Muscle of leg (tissue), 3 donors: ENCODE measurements at regions not wholly inside any gene's neighbourhood (a gene's known extent, or its start where the extent isn't known, plus 50 kb on each side); places are given as distances from the start of the nearest gene placed in this dataset.

Experiments used
- DNase-seq: peaks from one replicate; pipeline ENCODE4 v3.0.0; 2013
- H3K27ac ChIP-seq: one replicate; pipeline ENCODE4 v1.5.1; 2013; ENCODE audit warnings: mild to moderate bottlenecking, low read length, control low read depth
- H3K27me3 ChIP-seq: one replicate; pipeline ENCODE4 v1.6.1; 2013; ENCODE audit warnings: low read length; ENCODE audit not compliant: control insufficient read depth, insufficient read depth
- H3K36me3 ChIP-seq: one replicate; pipeline ENCODE4 v1.6.1; 2013; ENCODE audit warnings: low read length; ENCODE audit not compliant: control insufficient read depth, insufficient read depth
- H3K4me1 ChIP-seq: one replicate; pipeline ENCODE4 v1.6.1; 2013; ENCODE audit warnings: low read length; ENCODE audit not compliant: control insufficient read depth, insufficient read depth
- H3K4me3 ChIP-seq: one replicate; pipeline ENCODE4 v1.5.1; 2013; ENCODE audit warnings: low read length, control low read depth
- H3K9me3 ChIP-seq: replicated peaks from 2 replicates; pipeline ENCODE4 v1.6.1; 2013; ENCODE audit warnings: low read depth, low read length; ENCODE audit not compliant: control insufficient read depth
- WGBS: methylation state at CpG from one replicate; pipeline ENCODE4 v1.1.5; 2013; ENCODE audit warnings: missing lambda C conversion rate; ENCODE audit not compliant: insufficient coverage; 5-methylcytosine and 5-hydroxymethylcytosine counted together

- Histone ChIP-seq H3K4me3 (no peak overlapping the region), H3K9me3 (no peaks in the 10 kb centered on the region), H3K27me3 (no peaks in the 10 kb centered on the region), H3K4me1 (no peaks in the 10 kb centered on the region), H3K36me3 (no peaks in the 10 kb centered on the region), H3K27ac (no peak overlapping the region)
- 80% methylated on average over 1 of the region's 2 CpGs for WGBS
- no peak for DNase-seq
Measured at GRCh38 chr1:60681095-60681860, 401.1 kb upstream of the NFIA start.

DNA sequence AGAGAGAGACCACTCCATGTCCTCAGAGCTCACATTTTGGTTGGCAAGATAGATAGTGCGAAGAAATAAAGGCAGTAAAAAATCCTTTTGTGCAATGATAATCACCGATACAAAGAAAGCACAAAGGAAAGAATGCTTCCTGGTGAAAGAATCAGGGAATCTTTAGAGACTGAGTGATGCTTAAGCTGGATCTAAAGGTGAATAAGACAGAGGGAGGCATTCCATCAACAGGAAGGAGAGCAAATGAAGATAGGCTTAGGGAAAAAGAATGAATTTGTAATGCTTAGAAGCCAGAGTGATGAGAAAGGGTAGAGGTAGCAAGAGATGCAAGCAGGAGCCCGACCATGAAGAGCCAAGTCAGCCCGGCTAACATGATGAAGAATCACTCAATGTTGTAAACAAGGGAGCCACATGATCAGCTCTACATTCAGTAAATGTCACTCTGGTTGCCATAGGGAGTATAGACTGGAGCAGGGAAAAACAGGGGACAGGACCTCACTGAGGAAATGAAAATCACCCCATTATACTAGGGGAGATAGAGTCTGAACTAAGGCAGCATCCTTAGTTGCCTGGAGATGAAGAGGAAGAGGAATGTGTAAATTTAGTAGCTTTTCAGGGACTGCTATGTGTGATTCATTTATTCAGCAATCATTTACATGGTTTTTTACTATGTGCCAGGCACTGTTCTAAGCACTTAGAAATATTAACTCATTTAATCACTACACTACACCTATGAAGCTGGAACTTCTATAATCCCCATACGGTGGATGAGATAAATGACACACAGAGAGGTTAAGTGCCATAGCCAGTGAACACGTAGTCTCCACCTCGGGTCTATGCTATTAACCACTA, 402.6 kb upstream of the NFIA start:
- WGBS = 86% methylated on average over 1 of the region's 7 CpGs
- no peak for DNase-seq
- no peak overlapping the region for H3K27ac ChIP-seq

GRCh38 chr1:60678802-60679201, 403.6 kb upstream of the NFIA start:
- Histone ChIP-seq H3K4me3 (no peak overlapping the region), H3K9me3 (no peaks in the 10 kb centered on the region), H3K4me1 (no peaks in the 10 kb centered on the region), H3K36me3 (no peaks in the 10 kb centered on the region), H3K27ac (no peak overlapping the region), H3K27me3 (no peaks in the 10 kb centered on the region)
- no peak for DNase-seq
- no CpG with 5 or more reads among the region's 2 CpGs for WGBS

More for the DNA sequence above, 402.6 kb upstream of the NFIA start:
- Histone ChIP-seq H3K4me3 (no peak overlapping the region), H3K27me3 (no peaks in the 10 kb centered on the region), H3K4me1 (no peaks in the 10 kb centered on the region), H3K36me3 (no peaks in the 10 kb centered on the region), H3K9me3 (no peaks in the 10 kb centered on the region)

DNA sequence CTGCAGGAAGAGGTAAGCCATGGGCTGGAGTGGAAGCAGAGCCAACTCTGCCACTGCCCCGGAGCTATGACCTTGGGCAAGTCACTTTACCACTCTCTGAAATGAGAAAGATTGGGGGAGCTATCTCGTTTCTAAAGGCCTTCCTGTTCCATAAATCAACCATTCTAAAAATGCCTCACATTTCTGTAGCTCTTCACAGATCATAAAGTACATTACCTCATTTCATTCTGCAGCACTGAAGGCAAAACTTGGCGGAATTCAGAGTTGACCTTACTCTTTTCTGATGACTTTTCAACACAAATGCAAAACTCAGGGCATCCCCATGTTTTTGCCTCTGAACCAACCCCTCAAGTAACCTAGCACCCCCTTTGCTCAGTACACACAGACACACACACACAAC, 404.0 kb upstream of the NFIA start:
- H3K4me1 ChIP-seq = no peaks in the 10 kb centered on the region
- no peak overlapping the region for H3K4me3 ChIP-seq
- WGBS = 18% methylated on average over 2 of the region's 3 CpGs
- no peak for DNase-seq
- no peak overlapping the region for H3K27ac ChIP-seq
- H3K27me3 ChIP-seq = no peaks in the 10 kb centered on the region
- no peaks in the 10 kb centered on the region for H3K36me3 ChIP-seq
- H3K9me3 ChIP-seq = no peaks in the 10 kb centered on the region

DNA sequence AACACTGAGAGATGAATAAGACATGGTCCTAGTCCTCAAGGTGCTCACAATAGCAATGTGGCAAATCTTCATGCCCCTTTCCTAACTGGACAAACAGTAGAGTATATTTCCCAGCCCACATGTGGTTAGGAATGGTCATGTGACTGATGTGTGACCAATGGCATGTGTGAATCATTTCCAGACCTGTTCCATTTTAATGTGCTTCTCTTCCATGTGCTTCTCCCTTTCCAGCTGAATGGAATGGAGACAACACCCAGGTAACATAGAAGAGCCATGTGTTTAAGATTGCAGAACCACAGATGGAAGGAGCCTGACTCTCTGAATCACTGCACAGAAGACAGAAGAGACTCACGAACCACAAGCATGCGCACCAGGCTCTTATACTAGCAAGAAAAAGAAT, 409.9 kb upstream of the NFIA start:
- no peak overlapping the region for H3K4me3 ChIP-seq
- no CpG with 5 or more reads among the region's 2 CpGs for WGBS
- H3K27ac ChIP-seq = no peak overlapping the region
- H3K27me3 ChIP-seq = no peaks in the 10 kb centered on the region
- no peaks in the 10 kb centered on the region for H3K9me3 ChIP-seq
- no peaks in the 10 kb centered on the region for H3K4me1 ChIP-seq
- H3K36me3 ChIP-seq = no peaks in the 10 kb centered on the region
- DNase-seq = no peak

DNA sequence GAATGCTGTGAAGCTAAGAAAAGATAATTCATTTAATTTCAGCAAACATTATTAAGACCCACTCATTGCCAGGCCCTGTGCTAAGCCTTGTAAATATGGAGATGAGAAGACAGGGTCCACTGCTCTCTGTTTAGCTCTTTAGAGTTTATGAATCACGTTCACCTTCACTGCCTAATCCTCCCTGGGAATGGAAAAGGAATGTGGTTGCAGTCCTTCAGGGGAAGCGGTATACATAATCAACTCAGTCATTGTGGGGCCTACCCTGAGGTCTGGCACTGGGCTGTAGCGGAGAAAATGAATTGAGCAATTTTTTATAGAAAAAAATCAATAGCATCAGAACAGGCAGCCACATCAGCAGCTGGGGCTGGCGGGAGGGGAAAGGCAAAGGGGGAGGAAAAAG, 412.1 kb upstream of the NFIA start:
- Histone ChIP-seq H3K9me3 (no peaks in the 10 kb centered on the region), H3K4me3 (no peak overlapping the region), H3K4me1 (no peaks in the 10 kb centered on the region), H3K36me3 (no peaks in the 10 kb centered on the region), H3K27ac (no peak overlapping the region), H3K27me3 (no peaks in the 10 kb centered on the region)
- 80% methylated on average over 1 of the region's 4 CpGs for WGBS
- DNase-seq = no peak

DNA sequence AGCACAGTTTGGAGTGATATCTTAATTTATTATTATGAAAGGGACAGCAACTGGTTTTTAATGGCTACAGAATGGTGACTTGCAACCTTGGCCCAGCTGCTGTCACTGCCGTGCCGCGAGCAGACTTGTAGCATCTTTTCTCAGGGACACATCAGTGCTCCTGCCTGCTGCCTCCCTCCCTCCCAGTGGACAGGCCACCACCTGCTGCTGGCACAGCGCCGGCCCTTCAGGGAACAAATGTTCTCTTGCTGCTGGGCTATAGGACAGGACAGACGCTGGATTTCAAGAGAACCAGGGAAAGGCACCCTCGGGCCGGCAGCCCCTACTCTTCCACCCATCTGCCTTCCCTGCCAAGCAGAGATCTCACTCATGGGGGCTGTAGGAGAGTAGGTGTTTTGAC, 413.8 kb upstream of the NFIA start:
- WGBS = 84% methylated on average over 3 of the region's 8 CpGs
- DNase-seq = peak; percentile 56
- Histone ChIP-seq H3K9me3 (no peaks in the 10 kb centered on the region), H3K36me3 (no peaks in the 10 kb centered on the region), H3K27me3 (no peaks in the 10 kb centered on the region), H3K4me3 (no peak overlapping the region), H3K27ac (no peak overlapping the region), H3K4me1 (no peaks in the 10 kb centered on the region)

- no CpG with 5 or more reads among the region's 1 CpG for WGBS
- H3K27ac ChIP-seq = no peak overlapping the region
Measured at GRCh38 chr1:60665311-60665710, 417.1 kb upstream of the NFIA start.

DNA sequence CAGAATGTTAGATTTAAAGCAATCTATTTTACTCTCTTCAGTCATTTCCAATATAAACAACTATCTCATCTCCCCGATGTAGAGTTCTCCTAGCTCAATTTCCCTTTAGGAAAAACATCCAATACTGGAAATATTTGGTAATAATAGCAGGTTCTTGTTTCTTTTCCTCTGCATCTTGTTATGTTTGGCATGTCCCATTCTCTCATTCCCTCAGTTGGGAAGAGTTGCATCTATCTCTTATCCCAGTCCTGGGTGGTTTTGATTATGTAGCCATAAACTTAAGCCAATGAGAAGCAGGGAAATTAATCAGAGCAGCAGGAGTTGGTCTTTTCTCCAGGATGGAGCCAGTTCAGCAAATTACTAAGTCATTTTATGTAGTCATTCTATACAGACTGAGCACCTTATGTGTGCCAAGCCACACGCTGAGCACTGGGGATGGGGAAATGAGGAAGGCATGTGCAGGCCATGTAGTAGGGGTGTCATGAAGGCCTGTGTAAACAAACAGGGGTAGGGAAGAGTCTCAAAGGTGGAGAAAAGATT, 418.2 kb upstream of the NFIA start:
- WGBS = 40% methylated on average over 1 of the region's 2 CpGs
- Histone ChIP-seq H3K4me3 (no peak overlapping the region), H3K36me3 (no peaks in the 10 kb centered on the region), H3K4me1 (no peaks in the 10 kb centered on the region), H3K9me3 (no peaks in the 10 kb centered on the region), H3K27ac (no peak overlapping the region), H3K27me3 (no peaks in the 10 kb centered on the region)
- DNase-seq = peak; percentile 75

More at GRCh38 chr1:60665311-60665710, 417.1 kb upstream of the NFIA start:
- no peaks in the 10 kb centered on the region for H3K9me3 ChIP-seq
- H3K36me3 ChIP-seq = no peaks in the 10 kb centered on the region
- H3K4me3 ChIP-seq = no peak overlapping the region
- H3K4me1 ChIP-seq = no peaks in the 10 kb centered on the region
- no peak for DNase-seq
- no peaks in the 10 kb centered on the region for H3K27me3 ChIP-seq

DNA sequence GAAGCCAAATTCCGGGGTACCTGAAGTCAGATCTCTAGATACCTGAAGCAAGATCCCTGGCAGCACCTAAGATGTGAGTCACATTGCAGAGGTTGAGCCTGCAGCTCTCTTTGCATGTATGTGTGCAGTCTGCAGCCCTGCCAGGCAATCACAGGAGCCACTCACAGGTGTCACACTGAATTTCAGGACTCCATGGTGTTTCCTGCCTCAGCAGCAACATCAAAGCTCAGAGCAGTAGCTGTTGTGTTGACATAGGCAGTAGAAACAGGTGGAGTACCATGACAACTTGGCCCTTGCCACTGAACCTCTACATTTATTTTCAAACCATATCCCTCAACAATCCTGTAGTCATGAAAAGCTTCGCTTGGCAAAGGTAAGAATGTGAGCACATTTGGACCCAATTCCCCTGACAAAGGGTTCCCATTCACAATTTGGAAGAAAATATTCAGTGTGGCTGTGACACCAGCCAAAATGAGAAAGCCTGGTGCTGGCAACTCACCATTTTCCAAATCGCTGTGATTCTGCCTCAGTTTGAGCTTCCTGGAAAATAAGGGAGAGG, 419.8 kb upstream of the NFIA start:
- Histone ChIP-seq H3K27ac (no peak overlapping the region), H3K4me3 (no peak overlapping the region), H3K27me3 (no peaks in the 10 kb centered on the region), H3K4me1 (no peaks in the 10 kb centered on the region), H3K36me3 (no peaks in the 10 kb centered on the region), H3K9me3 (no peaks in the 10 kb centered on the region)
- WGBS = 94% methylated on average over 2 of the region's 3 CpGs
- no peak for DNase-seq
